HG03280 (cell line): ENCODE measurements at regions not wholly inside any gene's neighbourhood (a gene's known extent, or its start where the extent isn't known, plus 50 kb on each side); places are given as distances from the start of the nearest gene placed in this dataset.
A peak's percentile ranks its signal among the peaks of the same experiment; 100 is the strongest.

ENCODE experiments used
- ATAC-seq: cut with Tn5 transposase; IDR thresholded peaks from one replicate; pipeline ENCODE4 v1.9.1; 2021; ENCODE audit warnings: mild to moderate bottlenecking, moderate library complexity; ENCODE audit not compliant: unreplicated experiment

DNA sequence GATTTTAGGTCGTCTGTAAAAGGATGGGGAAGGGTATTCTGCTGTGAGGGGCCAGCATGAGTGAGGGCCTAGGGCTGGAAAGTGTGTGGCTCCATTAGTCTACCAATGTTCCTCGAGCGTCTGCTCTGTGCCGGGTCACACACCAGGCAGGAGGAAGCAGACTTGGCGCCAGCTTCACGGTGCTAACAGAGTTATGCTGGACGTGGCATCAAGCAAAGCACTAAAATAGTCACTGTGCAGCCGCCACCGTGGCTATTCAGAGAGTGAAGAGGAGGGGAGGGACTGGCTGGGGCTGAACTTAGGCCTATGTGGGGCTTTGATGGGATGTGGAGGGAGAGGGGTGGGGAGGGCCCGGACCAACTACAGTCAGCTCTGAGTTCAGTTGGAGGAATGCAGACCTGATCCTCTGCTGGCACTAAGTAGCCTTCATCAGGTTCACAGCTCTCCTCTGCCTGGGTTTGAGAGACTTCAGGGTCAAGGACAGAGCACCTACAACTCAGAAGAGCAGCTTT is 83.9 kb upstream of the MSX1 start:
- no peak for ATAC-seq

DNA sequence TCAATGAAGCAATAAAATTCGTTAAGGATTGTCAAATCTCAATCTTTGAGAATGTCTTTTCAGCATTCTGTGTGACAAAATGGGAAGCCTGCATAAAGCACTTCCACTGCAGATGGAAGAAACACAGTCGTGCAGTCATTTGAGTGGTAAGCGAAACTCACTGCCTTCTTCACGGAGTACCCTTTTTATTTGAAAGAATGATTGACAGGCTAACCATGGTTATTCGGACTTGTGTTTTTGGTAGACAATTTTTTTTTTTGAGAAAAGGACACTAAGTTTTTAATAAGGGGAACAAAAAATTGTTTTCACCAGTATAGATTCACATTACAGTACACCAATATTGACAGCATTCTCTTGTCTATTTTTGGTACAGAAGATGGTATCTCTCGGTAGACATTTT is 86.9 kb upstream of the MSX1 start:
- no peak for ATAC-seq

DNA sequence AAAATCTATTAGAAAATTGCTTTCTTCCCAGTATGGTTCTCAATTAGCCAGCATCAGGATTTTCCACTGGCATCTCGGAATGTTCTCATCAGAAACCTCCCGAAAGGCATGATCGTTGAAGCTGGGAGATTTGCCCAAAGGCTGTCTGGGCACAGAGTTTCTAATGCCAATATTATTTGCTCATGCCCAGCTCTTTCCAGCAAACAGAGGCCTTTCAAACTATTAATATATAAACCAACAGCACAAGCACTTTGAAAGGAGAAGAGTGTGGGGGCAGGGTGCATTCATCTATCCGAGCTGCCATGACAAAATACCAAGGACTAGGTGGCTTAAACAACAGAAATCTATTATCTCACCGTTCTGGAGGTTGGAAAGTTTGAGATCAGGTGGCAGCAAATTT is 88.3 kb upstream of the MSX1 start:
- no peak for ATAC-seq

DNA sequence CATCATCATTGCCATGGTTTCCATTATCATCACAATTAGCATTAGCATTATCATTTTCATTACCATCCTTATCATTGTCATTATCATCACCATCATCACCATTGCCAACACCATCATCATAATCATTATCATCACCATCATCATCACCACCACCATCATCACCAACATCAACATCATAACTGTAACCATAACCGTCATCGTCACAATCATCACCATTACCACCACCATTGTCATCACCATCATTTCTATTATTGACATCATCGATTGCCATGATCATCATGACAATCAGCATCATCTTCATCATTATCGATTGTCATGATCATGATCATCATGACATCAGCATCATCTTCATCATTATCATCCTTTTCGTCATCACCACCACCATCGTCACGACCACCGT is 88.9 kb upstream of the MSX1 start:
- ATAC-seq: no peak

DNA sequence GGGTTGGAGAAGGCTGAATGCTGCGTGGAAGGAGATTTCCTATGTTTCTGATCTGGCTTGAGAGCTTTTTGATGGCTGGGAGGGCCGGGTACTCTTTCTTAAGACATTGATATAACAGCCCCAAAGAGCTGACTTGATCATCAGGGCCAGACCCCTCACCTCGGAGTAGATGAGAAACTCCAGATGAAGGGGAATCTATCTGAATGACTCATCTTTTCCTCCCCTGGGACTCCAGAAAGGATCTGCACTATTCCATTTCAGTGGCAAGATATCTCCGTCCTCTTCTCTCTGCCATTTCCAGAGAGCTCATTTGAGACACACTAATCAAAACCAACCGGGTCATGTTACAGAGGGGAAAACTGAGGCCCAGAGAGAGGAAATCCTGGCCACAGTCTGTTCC is 92.9 kb upstream of the MSX1 start:
- ATAC-seq: no peak

DNA sequence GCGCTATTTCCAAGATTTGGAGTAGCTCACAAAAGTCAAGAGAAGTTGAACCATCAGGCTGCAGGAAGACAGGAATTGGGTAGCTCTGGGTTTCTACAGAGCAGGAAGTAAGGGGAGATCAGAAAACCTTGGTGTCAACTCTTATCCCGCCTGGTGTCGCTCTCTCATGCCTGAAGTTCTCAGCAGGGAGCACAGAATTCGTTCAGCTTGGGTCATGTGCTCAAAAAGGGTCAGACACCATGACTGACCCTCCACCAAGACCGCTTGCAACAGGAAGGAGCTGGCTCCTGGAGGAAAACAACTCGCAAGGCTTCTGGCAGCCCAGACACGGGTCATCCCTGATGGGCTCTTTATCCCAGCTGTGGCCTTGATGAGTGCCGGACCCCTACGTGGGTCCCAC is 93.7 kb upstream of the MSX1 start:
- no peak for ATAC-seq

DNA sequence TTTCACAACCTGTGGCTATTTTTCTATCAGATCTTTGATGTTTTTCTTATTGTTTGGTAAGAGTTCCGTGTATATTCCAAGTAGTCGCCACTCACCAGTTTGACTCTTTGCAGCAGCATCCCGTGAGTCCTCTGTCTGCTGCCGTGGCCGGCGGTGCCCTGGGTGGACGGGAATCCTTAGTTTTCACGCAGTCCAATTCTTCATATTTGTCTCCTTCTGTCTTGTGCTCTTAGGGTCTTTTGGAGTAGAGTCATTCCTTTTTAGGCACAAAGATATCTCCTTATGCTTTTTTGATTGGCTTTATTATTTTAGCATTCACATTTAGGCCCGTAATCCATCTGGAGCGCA is 94.9 kb upstream of the MSX1 start:
- ATAC-seq: no peak

DNA sequence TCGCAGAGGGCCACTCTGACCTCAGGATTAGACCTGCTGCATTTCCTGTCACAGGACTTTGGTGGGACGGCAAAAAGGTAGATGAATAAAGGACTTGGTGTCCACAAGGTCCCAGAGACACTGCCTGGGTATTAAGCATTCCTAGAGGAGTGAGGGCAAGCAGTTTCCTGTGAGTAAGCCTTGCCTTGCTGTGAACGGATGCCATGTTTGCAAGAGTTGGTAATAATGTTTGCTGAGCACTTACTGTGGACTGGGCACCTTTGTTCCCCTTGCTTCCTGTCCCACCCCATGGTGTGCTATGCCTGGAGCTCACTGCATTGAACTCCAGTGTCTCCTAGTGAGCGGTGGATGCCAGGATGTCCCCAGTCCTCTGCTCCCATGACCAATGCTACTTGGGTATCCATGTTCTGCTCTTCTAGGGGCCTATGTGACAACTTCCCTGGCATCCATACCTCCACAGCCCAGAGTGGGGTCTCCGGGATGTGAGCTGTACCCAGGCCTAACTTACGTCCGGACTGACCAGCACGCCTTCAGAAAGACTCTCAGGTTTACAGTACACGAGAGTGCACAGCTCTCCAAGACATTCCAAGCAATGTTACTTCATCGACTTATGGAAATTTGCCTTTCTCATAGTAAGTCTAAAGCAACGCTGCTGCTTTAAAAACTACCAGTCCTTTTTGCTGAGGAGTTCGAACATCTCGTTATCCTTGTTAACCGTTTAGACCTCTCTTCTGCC is 95.5 kb upstream of the MSX1 start:
- no peak for ATAC-seq

DNA sequence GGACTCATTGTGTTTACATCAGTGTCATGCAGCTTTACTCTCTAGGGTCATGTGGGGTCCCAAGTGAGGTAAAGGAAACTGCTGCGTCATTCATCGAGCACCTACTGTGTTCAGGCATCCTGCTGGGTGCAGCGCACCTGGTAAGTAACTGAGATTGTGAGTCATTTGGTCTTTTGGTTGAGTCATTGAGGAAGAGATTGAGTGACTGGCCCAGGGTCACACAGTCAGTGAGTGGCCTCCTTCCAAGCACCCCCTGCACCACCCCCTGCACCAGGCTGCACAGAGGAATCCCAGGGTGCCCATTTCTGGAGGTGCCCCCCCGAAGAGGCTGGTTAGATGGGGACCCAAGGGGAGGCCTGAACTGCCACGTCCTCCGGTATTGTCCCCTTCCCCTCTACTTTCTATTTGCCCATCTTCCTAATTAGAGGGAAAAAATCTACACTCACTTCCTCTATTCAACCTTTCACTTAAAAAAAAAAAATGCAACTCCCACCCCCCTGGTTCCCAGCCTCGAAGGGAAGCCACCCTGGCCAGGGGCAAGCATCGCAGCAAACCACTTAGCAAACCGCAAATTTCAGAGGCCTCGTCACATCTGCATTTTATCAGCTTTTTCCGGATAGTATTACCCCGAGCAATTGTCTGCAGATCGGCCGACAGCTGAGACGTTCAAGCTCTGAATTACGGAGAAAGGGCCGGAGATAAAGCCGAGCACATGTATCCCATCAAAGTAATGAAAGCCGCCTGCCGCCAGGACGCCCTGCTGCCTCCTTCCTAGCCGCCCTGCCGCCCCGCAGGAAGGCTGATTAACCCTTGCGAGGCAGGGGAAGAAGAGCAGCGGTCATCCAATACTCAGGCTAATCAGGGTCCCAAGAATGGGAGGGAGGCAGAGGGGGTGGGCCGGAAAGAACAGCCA is 96.3 kb upstream of the MSX1 start:
- peak; percentile 81 for ATAC-seq

DNA sequence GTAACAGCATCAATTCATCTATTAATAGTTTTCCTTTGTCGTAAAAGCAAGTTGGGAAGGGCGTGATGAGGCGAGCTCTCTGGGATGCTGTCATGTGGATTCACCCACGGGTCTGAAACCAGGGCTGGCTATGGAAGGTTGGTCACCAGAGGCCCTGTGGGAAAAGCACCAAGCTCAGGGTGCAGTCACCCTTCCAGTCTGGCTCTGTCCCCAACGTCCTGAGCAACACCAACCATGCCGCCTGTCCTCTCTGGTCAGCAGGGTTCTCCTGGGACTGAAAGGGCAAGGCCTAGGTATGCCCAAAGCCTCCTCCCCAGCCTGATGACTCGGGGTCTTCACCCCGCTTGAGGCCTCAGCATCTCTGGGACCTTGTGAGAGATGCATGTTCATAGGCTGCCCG is 97.2 kb upstream of the MSX1 start:
- no peak for ATAC-seq

DNA sequence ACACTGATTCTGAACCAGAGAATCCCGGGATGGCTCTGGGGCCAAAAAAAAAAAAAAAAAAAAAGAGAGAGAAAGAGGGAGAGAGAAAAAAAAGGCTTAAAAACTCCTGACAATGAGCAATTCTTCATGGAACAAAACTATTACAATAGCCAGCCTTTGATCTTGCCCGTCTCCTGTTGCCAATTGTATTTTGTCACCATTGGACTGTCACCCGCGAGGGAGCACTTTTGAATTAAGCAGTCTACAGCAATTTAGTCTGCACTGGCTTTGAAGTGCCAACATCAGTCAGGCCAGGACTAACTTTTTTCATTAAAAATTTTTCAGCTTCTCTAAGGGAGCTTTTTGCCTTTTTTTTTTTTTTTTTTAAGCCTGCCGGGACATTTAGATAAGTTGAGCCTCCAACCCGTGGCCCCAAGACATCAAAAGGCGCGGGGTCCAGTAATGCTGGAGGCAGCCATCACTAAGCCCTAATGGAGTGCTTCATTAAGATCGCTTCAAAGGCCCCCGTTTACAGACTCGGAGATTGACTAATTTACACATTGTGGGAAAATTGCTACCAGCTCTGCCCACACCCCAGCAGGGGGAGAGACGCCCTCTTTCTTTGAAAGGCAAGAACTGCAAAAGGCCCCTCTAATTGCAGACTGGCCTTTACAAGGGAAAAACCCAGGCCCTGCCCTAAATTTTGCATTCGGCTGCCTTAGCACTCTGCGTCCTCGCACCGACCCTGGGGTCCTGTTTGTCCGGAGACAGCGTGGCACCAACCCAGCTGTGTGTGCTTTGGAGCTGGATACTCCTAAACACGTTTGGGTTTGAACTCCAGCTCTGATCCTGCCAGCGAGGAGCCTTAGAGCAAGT is 98.1 kb upstream of the MSX1 start:
- no peak for ATAC-seq

DNA sequence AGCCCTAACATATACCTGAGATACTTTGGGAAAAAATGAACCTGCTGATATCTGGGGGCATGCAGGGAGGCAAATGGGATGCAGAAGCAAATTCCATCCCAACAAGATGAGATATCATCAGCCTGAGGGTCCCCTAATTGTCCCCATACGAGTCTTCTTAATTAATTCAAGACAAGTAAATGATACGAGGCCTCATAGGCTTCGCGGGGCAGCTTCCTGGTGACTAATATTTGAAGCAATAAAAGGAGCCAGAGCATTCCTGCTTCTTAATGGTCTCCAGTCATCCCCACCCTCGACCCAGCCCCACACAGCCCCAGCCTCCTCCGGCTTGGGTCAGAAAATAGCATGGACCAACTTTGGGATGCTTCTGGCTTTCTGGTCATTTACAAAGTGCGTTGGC is 99.6 kb upstream of the MSX1 start:
- ATAC-seq: no peak

DNA sequence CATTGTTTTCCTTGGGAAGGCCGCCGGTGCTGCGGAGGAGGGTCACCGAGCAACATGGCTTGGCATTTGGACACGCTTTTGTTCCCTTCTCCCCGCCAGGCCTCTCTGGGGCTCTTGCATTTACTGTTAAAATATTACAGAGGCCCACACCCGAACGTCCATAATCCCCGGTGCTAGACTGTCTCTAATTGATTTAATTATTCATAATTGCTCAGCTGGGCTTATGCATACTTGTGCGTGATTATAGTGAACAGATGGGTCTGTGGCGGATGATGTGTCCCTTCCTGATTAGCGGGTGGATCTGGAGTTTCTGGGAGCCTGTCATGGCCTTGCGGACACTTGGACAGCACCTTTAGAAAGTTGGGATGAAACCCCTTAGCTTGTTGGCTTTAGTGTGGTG is 100.2 kb upstream of the MSX1 start:
- ATAC-seq: no peak

DNA sequence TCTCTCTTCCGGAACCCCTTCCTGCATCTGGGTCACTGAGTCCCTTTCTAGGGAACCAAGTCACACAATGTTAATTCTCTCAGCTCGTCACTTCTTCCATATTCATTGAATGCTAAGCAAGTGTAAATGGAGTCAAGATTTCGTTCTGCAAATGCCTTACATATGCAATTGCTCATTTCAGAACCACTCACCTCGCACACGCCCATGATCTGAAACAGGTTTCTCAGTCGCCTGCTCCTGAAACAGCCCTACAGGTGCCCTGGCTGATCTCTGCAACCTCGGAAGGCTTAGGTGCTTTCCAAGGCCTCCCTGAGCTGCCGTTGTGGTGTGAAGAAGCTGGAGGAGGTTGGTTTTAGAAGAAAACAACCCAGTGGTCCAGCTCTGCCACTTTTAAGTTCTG is 100.8 kb upstream of the MSX1 start:
- no peak for ATAC-seq

DNA sequence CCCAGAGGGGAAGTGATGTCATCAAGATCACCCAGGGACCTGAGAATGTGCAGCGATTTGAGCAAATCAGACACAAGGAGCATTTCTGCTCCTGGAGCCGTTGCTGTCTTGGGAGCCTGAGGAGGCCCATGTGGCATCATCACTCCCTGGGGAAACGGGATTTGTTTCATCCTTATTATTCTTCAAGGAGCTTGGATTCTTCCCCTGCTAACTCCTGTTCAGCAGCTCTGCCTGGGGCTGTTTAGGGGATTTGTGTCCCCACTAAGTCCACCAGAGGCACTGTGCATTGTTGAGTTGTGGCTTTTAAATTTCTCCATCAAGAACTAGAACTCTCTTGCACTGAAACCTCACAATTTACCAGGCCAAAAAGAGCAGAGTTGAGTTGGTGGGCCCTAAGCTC is 104.2 kb upstream of the MSX1 start:
- ATAC-seq: no peak

DNA sequence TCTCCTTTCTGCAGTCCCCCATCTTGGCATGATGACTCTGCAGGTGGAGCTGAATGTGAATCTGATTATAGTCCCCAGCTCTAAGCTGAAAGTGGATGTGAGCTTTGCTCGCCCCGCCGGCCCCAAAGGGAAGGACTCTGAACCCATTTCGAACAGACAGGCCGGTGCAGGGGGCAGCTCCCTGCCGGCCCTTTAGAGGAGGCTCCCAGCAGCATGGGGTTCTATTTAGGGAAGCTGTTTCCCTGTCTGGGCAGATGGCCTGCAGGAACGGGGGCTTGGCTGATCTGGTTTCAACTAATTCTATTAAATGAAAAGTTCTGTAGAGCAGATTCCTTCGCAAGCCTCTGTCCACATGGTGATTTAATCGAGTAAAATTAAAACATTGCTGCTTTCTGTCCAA is 104.8 kb upstream of the MSX1 start:
- ATAC-seq: no peak

DNA sequence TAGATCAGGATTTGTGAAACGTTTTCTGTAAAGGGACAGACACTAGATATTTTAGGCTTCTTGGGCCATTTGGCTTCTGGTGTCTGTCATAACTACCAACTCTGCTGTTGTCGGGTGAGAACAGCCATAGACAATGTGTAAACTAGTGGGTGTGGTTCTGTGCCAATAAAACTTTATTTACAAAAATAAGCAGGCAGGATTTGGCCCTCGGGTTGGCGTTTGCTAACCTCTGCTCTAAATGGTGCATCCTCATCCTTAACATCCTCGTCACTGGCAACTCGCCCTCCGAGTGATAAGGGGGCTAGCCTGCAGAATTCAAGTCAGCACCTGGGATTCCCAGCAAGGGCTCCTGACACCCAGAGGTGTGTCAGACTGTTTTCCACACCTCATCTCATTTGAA is 105.8 kb upstream of the MSX1 start:
- ATAC-seq: no peak

DNA sequence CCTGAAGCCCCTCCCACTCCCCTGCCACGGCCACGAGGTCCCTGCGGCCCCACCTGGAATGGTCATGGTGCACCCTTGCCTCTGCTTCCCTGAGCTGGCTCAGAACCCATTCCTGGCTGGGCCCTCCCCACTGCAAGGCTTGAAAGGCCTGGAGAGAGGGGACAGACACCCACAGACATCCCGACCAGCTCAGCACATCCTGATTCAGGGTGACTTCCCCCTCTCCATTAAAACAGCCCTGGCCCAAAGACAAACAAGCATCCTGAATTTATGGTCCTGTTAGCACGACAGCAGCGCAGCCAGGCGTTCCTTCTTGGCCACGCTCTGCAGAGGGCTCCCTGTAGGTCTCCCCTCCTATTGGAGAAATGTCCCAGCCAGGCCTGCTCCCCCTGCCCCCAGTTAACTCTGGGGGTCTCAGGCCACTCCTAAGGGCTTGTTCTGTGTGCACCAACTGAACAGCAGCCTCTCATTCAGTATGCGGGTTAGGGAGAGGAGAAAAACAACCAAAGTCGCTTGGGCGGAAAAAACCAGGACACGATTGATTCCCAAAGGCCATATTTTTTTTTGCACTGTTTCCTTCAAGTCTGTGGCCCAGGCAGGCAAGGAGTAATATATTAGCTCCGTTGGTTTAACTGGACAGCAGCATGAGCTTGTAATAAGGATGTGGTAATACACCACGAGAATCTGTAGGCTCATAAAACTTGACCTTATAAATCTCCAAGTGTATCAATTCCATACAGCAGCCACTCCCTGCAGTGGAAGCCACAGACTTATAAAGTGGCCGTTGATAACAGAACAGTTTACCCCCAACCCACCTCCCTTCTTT is 106.7 kb upstream of the MSX1 start:
- ATAC-seq: no peak

DNA sequence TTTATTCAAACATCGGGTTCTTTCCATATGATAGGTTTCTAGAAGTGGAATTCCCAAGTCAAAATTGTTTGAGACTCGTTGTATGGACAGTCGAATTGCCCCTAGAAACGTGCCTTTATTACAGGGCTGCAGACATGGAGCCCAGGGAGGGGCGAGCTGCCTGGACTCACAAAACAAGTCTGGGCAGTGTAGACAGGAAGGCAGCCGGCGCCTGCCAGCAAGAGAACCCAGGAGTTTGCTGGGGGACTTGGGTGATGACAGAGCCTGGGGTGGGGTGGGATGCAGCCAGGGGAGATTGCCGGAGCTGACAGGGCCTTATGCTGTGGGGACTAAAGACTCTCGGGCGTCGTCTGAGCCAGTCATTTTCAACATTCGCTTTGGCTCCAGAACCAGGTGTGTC is 107.4 kb upstream of the MSX1 start:
- no peak for ATAC-seq

DNA sequence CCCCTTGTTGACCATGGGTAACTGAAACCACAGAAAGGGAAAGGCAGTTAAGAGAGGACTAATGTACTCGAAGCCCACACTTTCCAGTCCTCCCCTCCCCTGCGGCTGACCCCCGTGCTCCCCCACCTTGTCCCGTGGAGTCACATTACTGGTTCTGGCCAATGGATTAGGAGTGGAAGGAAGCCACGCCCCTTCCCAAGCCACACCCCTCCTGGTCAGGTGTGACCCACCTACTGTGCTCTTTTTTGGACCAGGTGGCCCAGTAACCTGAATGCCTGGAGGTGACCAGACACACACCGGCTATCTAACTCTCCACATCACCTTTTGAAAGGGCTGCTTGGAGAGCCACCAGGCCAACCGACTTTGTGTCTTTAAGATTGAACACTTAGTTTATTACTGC is 109.3 kb upstream of the MSX1 start:
- no peak for ATAC-seq

DNA sequence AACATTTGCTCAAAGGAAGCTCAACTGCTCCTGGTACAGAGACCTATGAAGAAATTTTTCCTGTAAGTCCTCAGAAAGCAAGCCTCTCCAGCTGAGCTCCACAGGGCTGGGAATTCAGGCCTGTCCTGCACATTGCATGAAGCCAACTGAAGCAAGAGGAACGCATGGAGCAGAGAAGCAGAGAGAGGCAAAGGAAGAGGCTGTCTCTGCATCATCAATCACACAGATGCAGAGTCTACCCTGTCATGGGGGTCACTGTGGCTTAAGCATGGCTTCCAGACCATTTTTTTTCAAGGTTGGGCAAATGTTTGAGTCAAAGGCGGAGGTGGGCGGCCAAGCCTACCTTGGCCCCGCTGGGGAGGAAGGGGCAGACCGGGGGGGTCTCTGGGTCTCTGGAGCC is 110.3 kb upstream of the MSX1 start:
- no peak for ATAC-seq
